ENCODE measurements at regions not wholly inside any gene's neighbourhood (a gene's known extent, or its start where the extent isn't known, plus 50 kb on each side); places are given as distances from the start of the nearest gene placed in this dataset.

- no peaks in the 10 kb centered on the region for H3K36me3 ChIP-seq
- intact Hi-C loops (cut with DNase I) = no loop called here
- ATAC-seq (peak in 6 of 8 donors; percentile 58 to 74 (median 70)), DNase-seq (no peak)
- no peak overlapping the region for H3K4me3 ChIP-seq
- TF ChIP-seq, protein P1, sequence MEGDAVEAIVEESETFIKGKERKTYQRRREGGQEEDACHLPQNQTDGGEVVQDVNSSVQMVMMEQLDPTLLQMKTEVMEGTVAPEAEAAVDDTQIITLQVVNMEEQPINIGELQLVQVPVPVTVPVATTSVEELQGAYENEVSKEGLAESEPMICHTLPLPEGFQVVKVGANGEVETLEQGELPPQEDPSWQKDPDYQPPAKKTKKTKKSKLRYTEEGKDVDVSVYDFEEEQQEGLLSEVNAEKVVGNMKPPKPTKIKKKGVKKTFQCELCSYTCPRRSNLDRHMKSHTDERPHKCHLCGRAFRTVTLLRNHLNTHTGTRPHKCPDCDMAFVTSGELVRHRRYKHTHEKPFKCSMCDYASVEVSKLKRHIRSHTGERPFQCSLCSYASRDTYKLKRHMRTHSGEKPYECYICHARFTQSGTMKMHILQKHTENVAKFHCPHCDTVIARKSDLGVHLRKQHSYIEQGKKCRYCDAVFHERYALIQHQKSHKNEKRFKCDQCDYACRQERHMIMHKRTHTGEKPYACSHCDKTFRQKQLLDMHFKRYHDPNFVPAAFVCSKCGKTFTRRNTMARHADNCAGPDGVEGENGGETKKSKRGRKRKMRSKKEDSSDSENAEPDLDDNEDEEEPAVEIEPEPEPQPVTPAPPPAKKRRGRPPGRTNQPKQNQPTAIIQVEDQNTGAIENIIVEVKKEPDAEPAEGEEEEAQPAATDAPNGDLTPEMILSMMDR (IDR thresholded peaks at IDR 0.05) = no peak
- peaks cover 0 to 7% (median 0%) of the 10 kb centered on the region in 11 donors for H3K9me3 ChIP-seq
- H3K27me3 ChIP-seq = no peaks in the 10 kb centered on the region
- peaks cover 0 to 18% (median 0%) of the 10 kb centered on the region in 9 donors for H3K4me1 ChIP-seq
- peak overlapping the region in 4 of 10 donors; percentile 18 to 67 (median 31) for H3K27ac ChIP-seq
These were observed 361.2 kb upstream of the TARS1 start for GRCh38 chr5:33079548-33079947.

GRCh38 chr5:33080287-33080686 is 360.5 kb upstream of the TARS1 start:
- ATAC-seq = peak in 5 of 8 donors; percentile 37 to 67 (median 53)
- H3K27ac ChIP-seq = peak overlapping the region in 2 of 10 donors; percentile 29 to 67
- WGBS, 2 donors = 46 to 60% methylated on average over 4 of the region's 4 CpGs
- H3K27me3 ChIP-seq = no peaks in the 10 kb centered on the region
- H3K36me3 ChIP-seq = no peaks in the 10 kb centered on the region
- DNase-seq = no peak
- H3K4me1 ChIP-seq = peaks cover 0 to 18% (median 0%) of the 10 kb centered on the region in 9 donors
- H3K4me3 ChIP-seq = no peak overlapping the region
- H3K9me3 ChIP-seq = peaks cover 0 to 10% (median 0%) of the 10 kb centered on the region in 11 donors
- intact Hi-C loops (cut with DNase I) = no loop called here
- TF ChIP-seq, protein P1 (IDR thresholded peaks at IDR 0.05) = no peak

- DNase-seq = no peak
- no peak overlapping the region for H3K27ac ChIP-seq
- ATAC-seq = no peak
- peaks cover 0 to 4% (median 0%) of the 10 kb centered on the region in 9 donors for H3K4me1 ChIP-seq
- TF ChIP-seq, protein P1 (IDR thresholded peaks at IDR 0.05) = no peak
- peaks cover 0 to 16% (median 0%) of the 10 kb centered on the region in 11 donors for H3K9me3 ChIP-seq
- no peaks in the 10 kb centered on the region for H3K36me3 ChIP-seq
- 59 to 64% methylated on average over 2 of the region's 2 CpGs for WGBS, 2 donors
- intact Hi-C loops (cut with DNase I) = no loop called here
- H3K27me3 ChIP-seq = no peaks in the 10 kb centered on the region
- H3K4me3 ChIP-seq = no peak overlapping the region
These were observed 352.6 kb upstream of the TARS1 start for GRCh38 chr5:33088176-33088575.

DNA sequence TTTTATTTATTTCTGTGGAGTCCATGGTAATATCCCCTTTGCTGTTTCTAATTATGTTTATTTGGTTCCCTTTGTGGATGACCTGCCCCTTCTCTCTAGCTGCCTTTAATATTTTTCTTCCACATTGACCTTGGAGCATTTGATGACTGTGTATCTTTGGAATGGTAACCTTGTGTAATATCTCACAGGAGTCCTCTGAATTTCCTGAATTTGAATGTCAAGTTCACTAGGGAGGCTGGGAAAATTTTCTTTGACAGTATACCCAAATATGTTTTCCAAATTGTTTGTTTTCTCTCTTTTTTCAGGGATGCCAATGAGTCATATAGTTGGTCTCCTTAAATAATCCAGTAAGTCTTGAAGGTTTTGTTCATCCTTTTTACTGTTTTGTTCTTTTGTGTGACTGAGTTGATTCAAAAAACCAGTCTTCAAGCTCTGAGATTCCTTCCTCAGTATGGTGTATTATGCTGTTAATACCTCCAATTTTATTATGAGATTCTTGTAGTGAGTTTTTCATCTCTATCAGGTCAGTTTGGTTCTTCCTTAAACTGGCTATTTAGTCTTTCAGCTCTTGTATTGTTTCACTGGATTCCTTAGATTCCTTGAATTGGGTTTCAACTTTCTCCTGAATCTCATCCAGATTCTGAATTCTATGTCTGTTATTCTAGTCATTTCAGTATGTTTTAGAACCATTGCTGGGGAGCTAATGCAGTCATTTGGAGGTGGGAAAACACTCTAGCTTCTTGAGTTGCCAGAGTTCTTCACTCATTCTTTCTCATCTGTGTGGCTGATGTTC is 349.0 kb upstream of the TARS1 start:
- TF ChIP-seq, protein P1 (IDR thresholded peaks at IDR 0.05) = no peak
- peaks cover 0 to 4% (median 0%) of the 10 kb centered on the region in 9 donors for H3K4me1 ChIP-seq

More for the DNA sequence above, 349.0 kb upstream of the TARS1 start:
- intact Hi-C loops (cut with DNase I) = no loop called here
- Histone ChIP-seq H3K27ac (no peak overlapping the region), H3K36me3 (no peaks in the 10 kb centered on the region), H3K9me3 (peaks cover 0 to 8% (median 0%) of the 10 kb centered on the region in 11 donors), H3K4me3 (no peak overlapping the region), H3K27me3 (no peaks in the 10 kb centered on the region)
- ATAC-seq (no peak), DNase-seq (no peak)

Measured in heart right ventricle (tissue), 16 donors.